NB4 (cell line): ENCODE measurements at regions not wholly inside any gene's neighbourhood (a gene's known extent, or its start where the extent isn't known, plus 50 kb on each side); places are given as distances from the start of the nearest gene placed in this dataset.

Experiments used
- DNase-seq: peaks from one replicate; pipeline ENCODE4 v3.0.0; 2010; ENCODE audit warnings: low read depth
- H3K4me3 ChIP-seq: one replicate; pipeline ENCODE4 v1.5.1; 2011; ENCODE audit warnings: mild to moderate bottlenecking, low read depth, low read length, moderate library complexity
- MAX ChIP-seq: IDR thresholded peaks from 2 replicates; pipeline ENCODE4 v1.6.1; 2011; ENCODE audit warnings: low read depth, low read length
- MYC ChIP-seq: IDR thresholded peaks from 2 replicates; pipeline ENCODE4 v1.6.1; 2011; ENCODE audit warnings: low read depth, low read length
- POLR2A ChIP-seq: IDR thresholded peaks from 2 replicates; pipeline ENCODE4 v1.6.1; 2011; ENCODE audit warnings: mild to moderate bottlenecking; ENCODE audit not compliant: insufficient read length; ENCODE audit errors: extremely low read depth
- TF ChIP-seq, protein P1 (sequence below): IDR thresholded peaks from one replicate; pipeline ENCODE4 v1.5.1; 2012; ENCODE audit warnings: low read depth, low read length

DNA sequence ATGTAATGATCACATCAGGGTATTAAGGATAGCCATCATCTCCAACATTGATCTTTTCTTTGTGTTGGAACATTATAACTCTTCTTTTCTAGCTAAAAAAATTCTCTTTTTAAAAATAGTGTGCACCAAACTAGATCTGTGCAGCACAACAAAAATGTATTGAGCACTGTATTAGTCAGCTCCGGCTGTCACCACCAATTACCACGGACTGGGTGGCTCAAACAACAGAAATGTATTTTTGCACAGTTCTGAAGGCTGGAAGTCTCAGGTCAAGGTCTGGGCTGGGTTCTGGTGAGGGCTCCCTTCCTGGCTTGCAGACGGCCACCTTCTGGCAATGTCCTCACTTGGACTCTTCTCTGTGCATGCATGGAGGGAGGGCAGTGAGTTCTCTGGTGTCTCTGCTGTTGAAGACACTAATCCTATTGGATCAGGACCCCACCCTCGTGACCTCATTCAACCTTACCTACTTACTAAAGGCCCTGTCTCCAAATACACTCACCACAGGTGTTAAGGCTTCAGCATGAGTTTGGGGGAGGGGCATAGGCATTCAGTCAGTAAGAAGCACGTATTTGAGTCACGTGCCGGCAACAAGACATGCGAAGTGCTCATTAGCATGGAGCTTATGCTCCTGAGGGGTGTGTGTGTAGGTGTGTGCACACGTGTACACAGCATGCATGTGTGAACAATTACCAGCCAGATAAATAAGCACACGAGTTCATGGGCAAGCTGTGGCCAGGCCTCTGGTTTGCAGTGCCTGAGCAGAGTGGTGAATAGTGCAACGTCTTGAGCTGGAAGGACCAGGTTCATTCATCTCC lies 89.4 kb upstream of the SH3PXD2B start:
- H3K4me3 ChIP-seq, result no peak overlapping the region
- TF ChIP-seq MYC (no peak), POLR2A (no peak), MAX (no peak)
- TF ChIP-seq, protein P1, sequence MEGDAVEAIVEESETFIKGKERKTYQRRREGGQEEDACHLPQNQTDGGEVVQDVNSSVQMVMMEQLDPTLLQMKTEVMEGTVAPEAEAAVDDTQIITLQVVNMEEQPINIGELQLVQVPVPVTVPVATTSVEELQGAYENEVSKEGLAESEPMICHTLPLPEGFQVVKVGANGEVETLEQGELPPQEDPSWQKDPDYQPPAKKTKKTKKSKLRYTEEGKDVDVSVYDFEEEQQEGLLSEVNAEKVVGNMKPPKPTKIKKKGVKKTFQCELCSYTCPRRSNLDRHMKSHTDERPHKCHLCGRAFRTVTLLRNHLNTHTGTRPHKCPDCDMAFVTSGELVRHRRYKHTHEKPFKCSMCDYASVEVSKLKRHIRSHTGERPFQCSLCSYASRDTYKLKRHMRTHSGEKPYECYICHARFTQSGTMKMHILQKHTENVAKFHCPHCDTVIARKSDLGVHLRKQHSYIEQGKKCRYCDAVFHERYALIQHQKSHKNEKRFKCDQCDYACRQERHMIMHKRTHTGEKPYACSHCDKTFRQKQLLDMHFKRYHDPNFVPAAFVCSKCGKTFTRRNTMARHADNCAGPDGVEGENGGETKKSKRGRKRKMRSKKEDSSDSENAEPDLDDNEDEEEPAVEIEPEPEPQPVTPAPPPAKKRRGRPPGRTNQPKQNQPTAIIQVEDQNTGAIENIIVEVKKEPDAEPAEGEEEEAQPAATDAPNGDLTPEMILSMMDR, result no peak
- no peak for DNase-seq

- TF ChIP-seq, protein P1, result no peak
- TF ChIP-seq MYC, result no peak
- TF ChIP-seq POLR2A, result no peak
- TF ChIP-seq MAX, result no peak
- DNase-seq, result no peak
- no peak overlapping the region for H3K4me3 ChIP-seq
Measured at GRCh38 chr5:172542651-172543131, 88.4 kb upstream of the SH3PXD2B start.

GRCh38 chr5:172541773-172542136 lies 87.4 kb upstream of the SH3PXD2B start:
- TF ChIP-seq POLR2A (no peak), MAX (no peak), MYC (no peak)
- TF ChIP-seq, protein P1, result no peak
- no peak for DNase-seq

GRCh38 chr5:172541099-172541772 lies 86.9 kb upstream of the SH3PXD2B start:
- DNase-seq, result no peak
- no peak for TF ChIP-seq POLR2A
- no peak for TF ChIP-seq MYC
- no peak for TF ChIP-seq MAX

More at GRCh38 chr5:172541773-172542136, 87.4 kb upstream of the SH3PXD2B start:
- no peak overlapping the region for H3K4me3 ChIP-seq

GRCh38 chr5:172540099-172540870 lies 86.0 kb upstream of the SH3PXD2B start:
- H3K4me3 ChIP-seq, result no peak overlapping the region
- DNase-seq, result no peak
- TF ChIP-seq, protein P1, result no peak
- no peak for TF ChIP-seq POLR2A
- no peak for TF ChIP-seq MYC
- TF ChIP-seq MAX, result no peak

More at GRCh38 chr5:172541099-172541772, 86.9 kb upstream of the SH3PXD2B start:
- H3K4me3 ChIP-seq, result no peak overlapping the region
